Heart right ventricle (tissue), 16 donors: ENCODE measurements at regions not wholly inside any gene's neighbourhood (a gene's known extent, or its start where the extent isn't known, plus 50 kb on each side); places are given as distances from the start of the nearest gene placed in this dataset.
A peak's percentile ranks its signal among the peaks of the same experiment; 100 is the strongest.

ENCODE experiments used
- ATAC-seq, 8 donors: fragments of 200-7000 bp; cut with Tn5 transposase; one replicate each; pipeline ENCODE4 v1.9.1; 2020; ENCODE audit warnings: mild to moderate bottlenecking in 8 of 8, moderate library complexity in 8 of 8, moderate number of reproducible peaks in 1 of 8
- DNase-seq, 2 donors: peaks; one replicate each; pipeline ENCODE4 v3.0.0-alpha.2; 2020
- H3K27ac ChIP-seq, 10 donors: fragments of 200-600 bp; sonication (generic) in 2 of 10; one replicate each; pipeline versions ENCODE4 v1.5.0 to v1.8.0; 2020 to 2022; ENCODE audit warnings: mild to moderate bottlenecking in 3 of 10
- H3K27me3 ChIP-seq, 7 donors: fragments of 200-600 bp; one replicate each; pipeline ENCODE4 v1.8.0; 2021 to 2022; ENCODE audit warnings: mild to moderate bottlenecking in 2 of 7
- H3K36me3 ChIP-seq, 9 donors: fragments of 200-600 bp; sonication (generic) in 1 of 9; one replicate each; pipeline versions ENCODE4 v1.5.0 to v1.8.0; 2020 to 2022; ENCODE audit warnings: mild to moderate bottlenecking in 2 of 9
- H3K4me1 ChIP-seq, 9 donors: fragments of 200-600 bp; sonication (generic) in 1 of 9; one replicate each; pipeline versions ENCODE4 v1.5.0 to v1.8.0; 2020 to 2022; ENCODE audit warnings: mild to moderate bottlenecking in 4 of 9
- H3K4me3 ChIP-seq, 10 donors: fragments of 200-600 bp; sonication (generic) in 2 of 10; one replicate each; pipeline versions ENCODE4 v1.5.0 to v1.8.0; 2020 to 2022; ENCODE audit warnings: mild to moderate bottlenecking in 7 of 10, moderate library complexity in 2 of 10
- H3K9me3 ChIP-seq, 11 donors: fragments of 200-600 bp in 10 of 11; sonication (generic) in 2 of 11; one replicate each; pipeline versions ENCODE4 v1.5.0 to v1.8.0; 2013 to 2022; ENCODE audit warnings: mild to moderate bottlenecking in 2 of 11, control low read depth in 1 of 11, moderate library complexity in 1 of 11
- CTCF ChIP-seq, 9 donors: fragments of 200-600 bp; sonication (generic) in 2 of 9; IDR thresholded peaks; one replicate each; pipeline versions ENCODE4 v1.5.0 to v1.8.0; 2021 to 2022; ENCODE audit warnings: antibody characterized with exemption in 9 of 9, mild to moderate bottlenecking in 5 of 9, moderate library complexity in 1 of 9
- WGBS, 2 donors: extraction: QIAGEN DNeasy Blood & Tissue Kit; methylation state at CpG; one replicate each; pipeline ENCODE4 v1.1.7; 2013; ENCODE audit warnings: inconsistent platforms in 1 of 2; 5-methylcytosine and 5-hydroxymethylcytosine counted together
- intact Hi-C, 10 donors: fragments of 100-400 bp; cut with DNase I; formaldehyde crosslinking; loops; one replicate each; pipeline versions ENCODE4 v1.11.1 to v1.14.2; 2022
- donor health status: Arrhythmogenic right ventricular cardiomyopathy.
- donor health status: ischemic (EF 13 %, LVEDD 7.1; RV severe dilation, severe dysfunction).
- donor health status: healthy with polysubstance abuse.
- donor health status: DM: no; HTN: yes; CAD: no.
- donor health status: DM: no; HTN: no; CAD: no.
- donor health status: ischemic (EF 25% LVEDD 6.9; RV normal size, moderate dysfunction).
- donor health status: ischemic (EF 25% LVEDD 5.7; RV mildly dilated, moderate dysfunction).
- donor health status: healthy.
- donor health status: DM: yes; HTN: yes; CAD: no.
- donor health status: Ischemic cardiomyopathy.
- donor health status: ischemic (EF 35%, LVEDD 5.7; RV mildly dilated, moderate dysfunction).
- donor health status: nonischemic (EF 11% LVEDD 7.7; RV severe dilation, severe dysfunction).
- donor health status: DM: yes; HTN: yes; CAD: no.
- donor health status: PGD.
- donor health status: ischemic (EF 29% LVEDD 5.4; RV normal size, mild dysfunction).
- donor health status: nonischemic (EF 23%, LVEDD 6.1; RV moderate dilation, normal function).

- H3K9me3 ChIP-seq = no peaks in the 10 kb centered on the region
- DNase-seq = no peak
- WGBS, 2 donors = 51% methylated on average over 3 of the region's 3 CpGs
- ATAC-seq = no peak
- no peak overlapping the region for H3K4me3 ChIP-seq
- H3K27ac ChIP-seq = no peak overlapping the region
- no peaks in the 10 kb centered on the region for H3K36me3 ChIP-seq
- peaks cover 0 to 63% (median 15%) of the 10 kb centered on the region in 7 donors for H3K27me3 ChIP-seq
- H3K4me1 ChIP-seq = no peaks in the 10 kb centered on the region
- no peak for TF ChIP-seq CTCF (IDR thresholded peaks at IDR 0.05)
- intact Hi-C loops = no loop called here
Measured at GRCh38 chr2:60612033-60612432, 58.6 kb upstream of the BCL11A start.

DNA sequence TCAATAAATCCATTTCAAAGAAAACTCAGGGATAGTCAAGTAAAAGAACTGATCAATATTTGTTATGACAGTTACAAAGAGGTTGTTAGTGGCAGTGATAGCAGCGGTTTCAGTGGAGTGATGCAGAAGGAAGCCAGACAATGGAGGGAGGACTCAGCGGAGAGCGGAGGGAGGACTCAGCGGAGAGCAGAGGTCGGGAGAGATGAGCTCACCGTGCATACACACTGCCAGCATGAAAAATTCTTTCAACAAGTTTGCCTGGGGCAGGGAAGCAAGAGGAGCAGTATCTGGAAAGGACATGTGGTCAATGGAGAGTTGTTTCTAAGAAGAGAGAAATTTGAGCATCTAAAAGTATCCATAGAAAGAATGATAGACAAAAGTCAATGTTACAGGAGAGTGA lies 60.9 kb upstream of the BCL11A start:
- Histone ChIP-seq H3K4me1 (no peaks in the 10 kb centered on the region), H3K4me3 (no peak overlapping the region), H3K9me3 (no peaks in the 10 kb centered on the region), H3K36me3 (no peaks in the 10 kb centered on the region), H3K27ac (no peak overlapping the region), H3K27me3 (peaks cover 0 to 63% (median 16%) of the 10 kb centered on the region in 7 donors)
- intact Hi-C loops = no loop called here
- WGBS, 2 donors = 55 to 63% methylated on average over 6 of the region's 6 CpGs
- ATAC-seq (peak in 1 of 8 donors; percentile 28), DNase-seq (no peak)
- no peak for TF ChIP-seq CTCF (IDR thresholded peaks at IDR 0.05)

GRCh38 chr2:60621688-60622429 lies 68.4 kb upstream of the BCL11A start:
- WGBS, 2 donors = 83 to 92% methylated on average over 7 of the region's 7 CpGs
- Histone ChIP-seq H3K9me3 (no peaks in the 10 kb centered on the region), H3K4me1 (no peaks in the 10 kb centered on the region), H3K4me3 (no peak overlapping the region), H3K27me3 (peaks cover 0 to 66% (median 33%) of the 10 kb centered on the region in 7 donors), H3K27ac (no peak overlapping the region), H3K36me3 (no peaks in the 10 kb centered on the region)
- DNase-seq = no peak
- no peak for ATAC-seq
- intact Hi-C loops = no loop called here
- no peak for TF ChIP-seq CTCF (IDR thresholded peaks at IDR 0.05)

GRCh38 chr2:60623040-60623439 lies 69.6 kb upstream of the BCL11A start:
- Histone ChIP-seq H3K27ac (no peak overlapping the region), H3K4me1 (no peaks in the 10 kb centered on the region), H3K27me3 (peaks cover 0 to 67% (median 40%) of the 10 kb centered on the region in 7 donors), H3K4me3 (no peak overlapping the region), H3K9me3 (no peaks in the 10 kb centered on the region), H3K36me3 (no peaks in the 10 kb centered on the region)
- intact Hi-C loops = no loop called here
- no peak for TF ChIP-seq CTCF (IDR thresholded peaks at IDR 0.05)
- WGBS, 2 donors = 36% methylated on average over 2 of the region's 2 CpGs
- DNase-seq (no peak), ATAC-seq (peak in 3 of 8 donors; percentile 46 to 86 (median 63))
